ENCODE measurements at regions not wholly inside any gene's neighbourhood (a gene's known extent, or its start where the extent isn't known, plus 50 kb on each side); places are given as distances from the start of the nearest gene placed in this dataset.

DNA sequence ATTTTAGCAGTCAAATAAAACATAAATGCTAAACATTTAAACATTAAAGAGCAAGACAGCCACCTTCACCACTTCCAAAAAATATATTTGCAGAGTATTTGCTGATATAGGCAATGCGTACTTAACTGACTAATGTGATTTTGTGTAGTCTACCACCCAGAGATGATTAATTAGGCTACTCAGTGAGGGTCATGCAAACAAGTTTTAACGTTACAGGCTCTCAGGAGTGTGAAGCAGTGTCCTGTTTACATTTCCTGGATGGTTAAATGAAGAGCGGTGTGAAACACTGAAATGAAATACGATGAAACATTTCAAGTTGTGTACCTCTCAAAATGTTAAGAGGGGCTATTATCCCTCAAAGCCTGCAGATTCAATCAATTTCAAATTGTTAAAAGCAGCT, 165.8 kb upstream of the LRIG3 start:
- Histone ChIP-seq H3K27me3 (ENCODE audit: control insufficient read depth, insufficient read depth, low read length) (no peaks in the 10 kb centered on the region), H3K9me3 (ENCODE audit: control insufficient read depth, insufficient read depth, low read depth, low read length) (no peaks in the 10 kb centered on the region), H3K4me1 (ENCODE audit: control insufficient read depth, insufficient read depth, low read length) (no peaks in the 10 kb centered on the region), H3K36me3 (ENCODE audit: control insufficient read depth, insufficient read depth, low read length) (no peaks in the 10 kb centered on the region), H3K4me3 (ENCODE audit: low read depth in 2 of 2, low read length in 2 of 2) (no peak overlapping the region), H3K27ac (ENCODE audit: low read length) (no peak overlapping the region)
- in situ Hi-C loops (cut with HindIII; ENCODE audit: low pct_unique_long_range_greater_than_20kb, low sequenced_read_pairs) = no loop called here
- ChIA-PET CTCF (no interaction called here), POLR2A (no interaction called here)
- intact Hi-C loops (cut with micrococcal nuclease; ENCODE audit: unreplicated experiment) = loop anchor here (10.0 kb wide), 3 partner anchors 541 to 1101 kb away; no protein-coding TSS in a partner anchor
- DNase-seq (ENCODE audit: low read depth, low spot score) = no peak
- BruUV-seq (replicated peaks) = no TSS peak
- ATAC-seq = no peak
- TF ChIP-seq SIN3A (IDR thresholded peaks at IDR 0.05; ENCODE audit: borderline replicate concordance, insufficient read depth, low read depth, low read length) = no peak
- TF ChIP-seq POLR2AphosphoS5 (IDR thresholded peaks at IDR 0.05; ENCODE audit: low read depth, low read length) = no peak
- TF ChIP-seq, protein P1, sequence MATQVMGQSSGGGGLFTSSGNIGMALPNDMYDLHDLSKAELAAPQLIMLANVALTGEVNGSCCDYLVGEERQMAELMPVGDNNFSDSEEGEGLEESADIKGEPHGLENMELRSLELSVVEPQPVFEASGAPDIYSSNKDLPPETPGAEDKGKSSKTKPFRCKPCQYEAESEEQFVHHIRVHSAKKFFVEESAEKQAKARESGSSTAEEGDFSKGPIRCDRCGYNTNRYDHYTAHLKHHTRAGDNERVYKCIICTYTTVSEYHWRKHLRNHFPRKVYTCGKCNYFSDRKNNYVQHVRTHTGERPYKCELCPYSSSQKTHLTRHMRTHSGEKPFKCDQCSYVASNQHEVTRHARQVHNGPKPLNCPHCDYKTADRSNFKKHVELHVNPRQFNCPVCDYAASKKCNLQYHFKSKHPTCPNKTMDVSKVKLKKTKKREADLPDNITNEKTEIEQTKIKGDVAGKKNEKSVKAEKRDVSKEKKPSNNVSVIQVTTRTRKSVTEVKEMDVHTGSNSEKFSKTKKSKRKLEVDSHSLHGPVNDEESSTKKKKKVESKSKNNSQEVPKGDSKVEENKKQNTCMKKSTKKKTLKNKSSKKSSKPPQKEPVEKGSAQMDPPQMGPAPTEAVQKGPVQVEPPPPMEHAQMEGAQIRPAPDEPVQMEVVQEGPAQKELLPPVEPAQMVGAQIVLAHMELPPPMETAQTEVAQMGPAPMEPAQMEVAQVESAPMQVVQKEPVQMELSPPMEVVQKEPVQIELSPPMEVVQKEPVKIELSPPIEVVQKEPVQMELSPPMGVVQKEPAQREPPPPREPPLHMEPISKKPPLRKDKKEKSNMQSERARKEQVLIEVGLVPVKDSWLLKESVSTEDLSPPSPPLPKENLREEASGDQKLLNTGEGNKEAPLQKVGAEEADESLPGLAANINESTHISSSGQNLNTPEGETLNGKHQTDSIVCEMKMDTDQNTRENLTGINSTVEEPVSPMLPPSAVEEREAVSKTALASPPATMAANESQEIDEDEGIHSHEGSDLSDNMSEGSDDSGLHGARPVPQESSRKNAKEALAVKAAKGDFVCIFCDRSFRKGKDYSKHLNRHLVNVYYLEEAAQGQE (IDR thresholded peaks at IDR 0.05; ENCODE audit: insufficient read depth in 1 of 2, low read depth in 2 of 2, low read length in 1 of 2) = no peak
- no peak for TF ChIP-seq TCF7L2 (IDR thresholded peaks at IDR 0.05; ENCODE audit: low read depth, low read length)
- TF ChIP-seq, protein P2, sequence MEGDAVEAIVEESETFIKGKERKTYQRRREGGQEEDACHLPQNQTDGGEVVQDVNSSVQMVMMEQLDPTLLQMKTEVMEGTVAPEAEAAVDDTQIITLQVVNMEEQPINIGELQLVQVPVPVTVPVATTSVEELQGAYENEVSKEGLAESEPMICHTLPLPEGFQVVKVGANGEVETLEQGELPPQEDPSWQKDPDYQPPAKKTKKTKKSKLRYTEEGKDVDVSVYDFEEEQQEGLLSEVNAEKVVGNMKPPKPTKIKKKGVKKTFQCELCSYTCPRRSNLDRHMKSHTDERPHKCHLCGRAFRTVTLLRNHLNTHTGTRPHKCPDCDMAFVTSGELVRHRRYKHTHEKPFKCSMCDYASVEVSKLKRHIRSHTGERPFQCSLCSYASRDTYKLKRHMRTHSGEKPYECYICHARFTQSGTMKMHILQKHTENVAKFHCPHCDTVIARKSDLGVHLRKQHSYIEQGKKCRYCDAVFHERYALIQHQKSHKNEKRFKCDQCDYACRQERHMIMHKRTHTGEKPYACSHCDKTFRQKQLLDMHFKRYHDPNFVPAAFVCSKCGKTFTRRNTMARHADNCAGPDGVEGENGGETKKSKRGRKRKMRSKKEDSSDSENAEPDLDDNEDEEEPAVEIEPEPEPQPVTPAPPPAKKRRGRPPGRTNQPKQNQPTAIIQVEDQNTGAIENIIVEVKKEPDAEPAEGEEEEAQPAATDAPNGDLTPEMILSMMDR (IDR thresholded peaks at IDR 0.05) = no peak

DNA sequence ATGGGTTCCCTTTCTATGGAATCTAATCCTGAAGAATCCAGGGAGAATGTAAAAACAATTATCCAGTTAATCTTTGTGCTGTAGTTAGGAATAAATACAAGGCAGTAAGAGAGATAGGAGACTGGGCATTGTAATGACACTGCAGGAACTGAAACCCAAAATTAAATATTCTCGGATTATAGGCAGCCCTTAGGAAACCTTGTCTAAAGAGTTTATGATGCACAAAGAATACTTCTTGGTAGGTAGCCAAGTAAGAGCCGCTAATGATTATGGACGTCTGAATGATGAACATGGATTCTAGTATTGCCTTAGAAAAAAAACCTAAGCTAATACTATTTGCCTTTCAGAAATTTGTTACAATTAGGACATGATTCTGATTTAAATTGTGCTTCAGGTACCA, 165.4 kb upstream of the LRIG3 start:
- intact Hi-C loops (cut with micrococcal nuclease; ENCODE audit: unreplicated experiment) (loop anchor here (10.0 kb wide), 3 partner anchors 541 to 1101 kb away; no protein-coding TSS in a partner anchor), in situ Hi-C loops (cut with HindIII; ENCODE audit: low pct_unique_long_range_greater_than_20kb, low sequenced_read_pairs) (no loop called here)
- POLR2A ChIA-PET = no interaction called here
- ATAC-seq (no peak), DNase-seq (ENCODE audit: low read depth, low spot score) (no peak)
- H3K36me3 ChIP-seq (ENCODE audit: control insufficient read depth, insufficient read depth, low read length) = no peaks in the 10 kb centered on the region
- TF ChIP-seq SIN3A (IDR thresholded peaks at IDR 0.05; ENCODE audit: borderline replicate concordance, insufficient read depth, low read depth, low read length) = no peak
- no peak overlapping the region for H3K27ac ChIP-seq (ENCODE audit: low read length)
- no peaks in the 10 kb centered on the region for H3K27me3 ChIP-seq (ENCODE audit: control insufficient read depth, insufficient read depth, low read length)
- no peaks in the 10 kb centered on the region for H3K4me1 ChIP-seq (ENCODE audit: control insufficient read depth, insufficient read depth, low read length)
- no peak overlapping the region for H3K4me3 ChIP-seq (ENCODE audit: low read depth in 2 of 2, low read length in 2 of 2)
- no peaks in the 10 kb centered on the region for H3K9me3 ChIP-seq (ENCODE audit: control insufficient read depth, insufficient read depth, low read depth, low read length)
- CTCF ChIA-PET = no interaction called here
- no TSS peak for BruUV-seq (replicated peaks)

DNA sequence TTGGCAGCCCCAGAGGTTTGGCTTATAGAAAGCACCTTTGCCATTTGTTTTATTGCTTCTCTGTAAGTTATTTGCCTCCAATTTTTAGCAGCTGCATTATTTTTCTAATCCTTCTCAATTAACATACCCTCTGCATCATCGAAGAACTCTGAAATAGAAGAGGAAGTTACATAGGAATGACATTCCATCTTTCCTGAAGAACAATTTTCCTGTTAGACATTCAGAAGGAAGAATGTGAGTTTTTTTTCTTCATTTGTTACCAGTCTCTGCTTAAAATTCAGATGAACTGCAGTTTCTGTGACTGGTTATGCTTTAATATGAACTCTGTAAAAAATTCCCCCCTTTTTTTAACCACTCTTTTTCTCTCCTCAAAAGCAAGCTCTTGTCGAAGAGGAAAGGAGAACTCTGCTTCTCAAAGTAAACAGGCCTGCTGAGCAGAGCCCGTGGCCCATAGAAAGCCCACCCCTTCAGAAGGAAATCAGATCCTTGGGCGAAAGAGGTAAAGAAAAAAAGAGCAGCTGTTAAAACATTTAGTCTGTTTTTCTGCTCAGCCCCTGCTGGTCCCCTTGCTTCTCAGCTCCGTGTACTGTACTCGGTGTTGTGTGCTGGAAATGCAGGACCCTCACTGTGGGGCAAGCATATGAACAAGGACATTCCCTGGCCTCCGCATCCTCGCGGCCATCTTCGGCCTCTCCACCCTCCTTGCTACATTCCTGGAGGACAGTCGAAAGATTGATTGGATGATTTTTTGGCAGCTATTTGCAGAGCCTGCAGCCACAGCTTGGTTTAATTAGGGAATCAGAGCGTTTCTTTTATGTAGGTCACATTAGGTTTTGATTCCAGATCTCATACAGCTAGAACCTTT, 164.4 kb upstream of the LRIG3 start:
- Histone ChIP-seq H3K4me1 (ENCODE audit: control insufficient read depth, insufficient read depth, low read length) (no peaks in the 10 kb centered on the region), H3K36me3 (ENCODE audit: control insufficient read depth, insufficient read depth, low read length) (no peaks in the 10 kb centered on the region), H3K9me3 (ENCODE audit: control insufficient read depth, insufficient read depth, low read depth, low read length) (no peaks in the 10 kb centered on the region), H3K27ac (ENCODE audit: low read length) (no peak overlapping the region), H3K27me3 (ENCODE audit: control insufficient read depth, insufficient read depth, low read length) (no peaks in the 10 kb centered on the region), H3K4me3 (ENCODE audit: low read depth in 2 of 2, low read length in 2 of 2) (no peak overlapping the region)
- in situ Hi-C loops (cut with HindIII; ENCODE audit: low pct_unique_long_range_greater_than_20kb, low sequenced_read_pairs) (no loop called here), intact Hi-C loops (cut with micrococcal nuclease; ENCODE audit: unreplicated experiment) (loop anchor here (10.0 kb wide), 3 partner anchors 540 to 1100 kb away; no protein-coding TSS in a partner anchor)
- ChIA-PET CTCF (no interaction called here), POLR2A (no interaction called here)
- TF ChIP-seq POLR2AphosphoS5 (IDR thresholded peaks at IDR 0.05; ENCODE audit: low read depth, low read length) = no peak
- no peak for TF ChIP-seq SIN3A (IDR thresholded peaks at IDR 0.05; ENCODE audit: borderline replicate concordance, insufficient read depth, low read depth, low read length)
- TF ChIP-seq, protein P2 (IDR thresholded peaks at IDR 0.05) = no peak
- no peak for TF ChIP-seq TCF7L2 (IDR thresholded peaks at IDR 0.05; ENCODE audit: low read depth, low read length)
- TF ChIP-seq, protein P1 (IDR thresholded peaks at IDR 0.05; ENCODE audit: insufficient read depth in 1 of 2, low read depth in 2 of 2, low read length in 1 of 2) = no peak
- DNase-seq (ENCODE audit: low read depth, low spot score) (no peak), ATAC-seq (no peak)
- BruUV-seq (replicated peaks) = no TSS peak
